HepG2 (cell line): ENCODE measurements at regions not wholly inside any gene's neighbourhood (a gene's known extent, or its start where the extent isn't known, plus 50 kb on each side); places are given as distances from the start of the nearest gene placed in this dataset.

Source experiments
- ATAC-seq: fragments of 200-7000 bp; cut with Tn5 transposase; 3 replicates; pipeline ENCODE4 v1.9.1; 2020; ENCODE audit warnings: mild to moderate bottlenecking, moderate library complexity
- BruUV-seq: library from RNA; stranded (reverse); fragments of 400-500 nt; replicated peaks from 2 replicates; lab custom pipeline; 2021; lab: Mats Ljungman, UMichigan
- CTCF ChIA-PET: fragments of 300-600 bp; formaldehyde crosslinking; extraction: SDS; loops from one replicate; lab custom pipeline; 2021; ENCODE audit warnings: low total read pairs, inconsistent platforms, low intra/inter-chr PET ratio; lab: Yijun Ruan, JAX
- POLR2A ChIA-PET: fragments of 350-600 bp; sonication (Branson Sonifier 250); formaldehyde crosslinking; loops from one replicate; lab custom pipeline; 2020; ENCODE audit warnings: antibody characterized with exemption, inconsistent platforms; lab: Yijun Ruan, JAX
- DNase-seq: peaks from one replicate; pipeline ENCODE4 v3.0.0-alpha.2; 2015; ENCODE audit warnings: low spot score
- FAIRE-seq: peaks from 3 replicates; lab custom pipeline; 2011; peaks lifted over from hg19 to GRCh38; lab: Jason Lieb, UNC
- H2AFZ ChIP-seq: one replicate; pipeline ENCODE4 v1.6.1; 2011; ENCODE audit warnings: low read length, inconsistent platforms
- H3K27ac ChIP-seq: fragments of 300-600 bp; 3 replicates; pipeline ENCODE4 v1.8.0; 2011; ENCODE audit warnings: mixed run types, mild to moderate bottlenecking, mixed read lengths, low read length, inconsistent platforms; ENCODE audit not compliant: insufficient read depth; ENCODE audit errors: extremely low read length
- H3K27me3 ChIP-seq, 2 experiments: fragments of 200-600 bp in 1 of 2; 2 replicates in 1 of 2; 3 replicates in 1 of 2; pipeline versions ENCODE4 v1.6.0 to v1.8.0; 2011; ENCODE audit warnings: low read length in 2 of 2, mild to moderate bottlenecking in 2 of 2, moderate library complexity in 2 of 2, inconsistent platforms in 1 of 2; ENCODE audit not compliant: insufficient read depth in 2 of 2, control insufficient read depth in 1 of 2
- H3K36me3 ChIP-seq, 2 experiments: fragments of 200-600 bp in 1 of 2; replicated peaks in 1 of 2; 2 replicates in 1 of 2; 3 replicates in 1 of 2; pipeline versions ENCODE4 v1.5.1 to v1.8.0; 2011; ENCODE audit warnings: low read length in 2 of 2, inconsistent platforms in 1 of 2; ENCODE audit not compliant: insufficient read depth in 2 of 2, control insufficient read depth in 1 of 2
- H3K4me1 ChIP-seq: 2 replicates; pipeline ENCODE4 v1.5.1; 2012; ENCODE audit warnings: low read length, inconsistent platforms; ENCODE audit not compliant: insufficient read depth
- H3K4me2 ChIP-seq: 2 replicates; pipeline ENCODE4 v1.6.0; 2011; ENCODE audit warnings: low read depth, low read length, inconsistent platforms
- H3K4me3 ChIP-seq, 3 experiments: fragments of 200-600 bp in 1 of 3; sonication (generic), shearing (Covaris generic) in 1 of 3; replicated peaks in 1 of 3; 2 replicates each; pipeline ENCODE4 v1.5.1; 2011 to 2016; ENCODE audit warnings: low read length in 3 of 3, inconsistent platforms in 2 of 3, low read depth in 2 of 3, mild to moderate bottlenecking in 2 of 3, control low read depth in 1 of 3, mixed read lengths in 1 of 3; ENCODE audit not compliant: insufficient read depth in 1 of 3
- H3K79me2 ChIP-seq: one replicate; pipeline ENCODE4 v1.6.1; 2011; ENCODE audit warnings: low read length, inconsistent platforms; ENCODE audit not compliant: insufficient read depth
- H3K9ac ChIP-seq: 2 replicates; pipeline ENCODE4 v1.6.0; 2011; ENCODE audit warnings: mild to moderate bottlenecking, low read depth, low read length, inconsistent platforms; ENCODE audit not compliant: insufficient read depth
- H3K9me3 ChIP-seq: 2 replicates; pipeline ENCODE4 v1.5.1; 2012; ENCODE audit warnings: mild to moderate bottlenecking, low read length
- H4K20me1 ChIP-seq: 2 replicates; pipeline ENCODE4 v1.6.0; 2011; ENCODE audit warnings: inconsistent platforms, mild to moderate bottlenecking, low read length, moderate library complexity; ENCODE audit not compliant: insufficient read depth
- CREB3 ChIP-seq: sonication (generic); formaldehyde crosslinking; IDR thresholded peaks from 2 replicates; pipeline ENCODE4 v1.5.0; 2020; ENCODE audit warnings: missing genetic modification reagents
- FOXA1 ChIP-seq, 2 experiments: fragments of 450-650 bp in 1 of 2; sonication (generic) in 1 of 2; formaldehyde crosslinking in 1 of 2; IDR thresholded peaks; 2 replicates each; pipeline versions ENCODE4 v1.4.0 to v1.6.1; 2016 to 2020; ENCODE audit warnings: missing genetic modification reagents in 1 of 2
- NONO ChIP-seq, 2 experiments: fragments of 450-650 bp in 1 of 2; sonication (generic) in 1 of 2; formaldehyde crosslinking in 1 of 2; IDR thresholded peaks in 1 of 2; conservative IDR thresholded peaks in 1 of 2; 2 replicates each; pipeline versions ENCODE4 v1.6.1 to v1.8.0; 2017 to 2022; ENCODE audit warnings: mild to moderate bottlenecking in 1 of 2, missing genetic modification reagents in 1 of 2, moderate library complexity in 1 of 2
- RBM39 ChIP-seq: fragments of 200-400 bp; formaldehyde crosslinking; IDR thresholded peaks from one replicate; pipeline ENCODE4 v1.6.1; 2018; ENCODE audit warnings: antibody characterized with exemption, mild to moderate bottlenecking, low read depth, low read length; ENCODE audit not compliant: poor library complexity, severe bottlenecking
- WIZ ChIP-seq: sonication (generic); formaldehyde crosslinking; IDR thresholded peaks from 2 replicates; pipeline ENCODE4 v1.5.1; 2020; ENCODE audit warnings: mild to moderate bottlenecking, missing genetic modification reagents
- ZC3H13 ChIP-seq: sonication (generic); formaldehyde crosslinking; IDR thresholded peaks from 2 replicates; pipeline ENCODE4 v1.8.1; 2023; ENCODE audit warnings: mild to moderate bottlenecking, missing genetic modification reagents, moderate library complexity
- ZNF550 ChIP-seq: sonication (generic); formaldehyde crosslinking; IDR thresholded peaks from 2 replicates; pipeline ENCODE4 v1.4.0; 2020; ENCODE audit warnings: mild to moderate bottlenecking, missing genetic modification reagents, borderline replicate concordance
- ZNF557 ChIP-seq: sonication (generic); formaldehyde crosslinking; IDR thresholded peaks from 2 replicates; pipeline ENCODE4 v1.4.0; 2020; ENCODE audit warnings: missing genetic modification reagents
- ZNF776 ChIP-seq: sonication (generic); formaldehyde crosslinking; IDR thresholded peaks from 2 replicates; pipeline ENCODE4 v1.4.0; 2020; ENCODE audit warnings: mild to moderate bottlenecking, missing genetic modification reagents
- WGBS: methylation state at CpG from one replicate; pipeline ENCODE4 v1.1.6; 2017; ENCODE audit warnings: low lambda C conversion rate; 5-methylcytosine and 5-hydroxymethylcytosine counted together
- in situ Hi-C: cut with HindIII; loops from 2 replicates; pipeline ENCODE4 v1.10.0; 2017; ENCODE audit warnings: low pct_unique_long_range_greater_than_20kb; ENCODE audit not compliant: extremely low pct_ligation_motif_present
- intact Hi-C: fragments of 100-400 bp; cut with micrococcal nuclease; formaldehyde crosslinking; loops from one replicate; pipeline ENCODE4 v1.10.0; 2022; ENCODE audit not compliant: unreplicated experiment
- TF ChIP-seq, protein P1 (sequence below): sonication (generic); formaldehyde crosslinking; IDR thresholded peaks from 2 replicates; pipeline ENCODE4 v1.8.1; 2023; ENCODE audit warnings: missing genetic modification reagents, inconsistent platforms, borderline replicate concordance

- no peak for TF ChIP-seq ZNF557 (CRISPR knock-in tag)
- no peak for TF ChIP-seq RBM39
- no peak for TF ChIP-seq ZNF550
- TF ChIP-seq, protein P1, sequence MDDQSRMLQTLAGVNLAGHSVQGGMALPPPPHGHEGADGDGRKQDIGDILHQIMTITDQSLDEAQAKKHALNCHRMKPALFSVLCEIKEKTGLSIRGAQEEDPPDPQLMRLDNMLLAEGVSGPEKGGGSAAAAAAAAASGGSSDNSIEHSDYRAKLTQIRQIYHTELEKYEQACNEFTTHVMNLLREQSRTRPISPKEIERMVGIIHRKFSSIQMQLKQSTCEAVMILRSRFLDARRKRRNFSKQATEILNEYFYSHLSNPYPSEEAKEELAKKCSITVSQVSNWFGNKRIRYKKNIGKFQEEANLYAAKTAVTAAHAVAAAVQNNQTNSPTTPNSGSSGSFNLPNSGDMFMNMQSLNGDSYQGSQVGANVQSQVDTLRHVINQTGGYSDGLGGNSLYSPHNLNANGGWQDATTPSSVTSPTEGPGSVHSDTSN, result no peak
- TF ChIP-seq FOXA1 (IDR thresholded peaks at IDR 0.05), result no peak
- TF ChIP-seq FOXA1 (CRISPR knock-in tag; IDR thresholded peaks at IDR 0.05), result no peak
Observed at GRCh38 chr1:188065917-188066316, 1237.2 kb downstream of the PLA2G4A start (continued).

DNA sequence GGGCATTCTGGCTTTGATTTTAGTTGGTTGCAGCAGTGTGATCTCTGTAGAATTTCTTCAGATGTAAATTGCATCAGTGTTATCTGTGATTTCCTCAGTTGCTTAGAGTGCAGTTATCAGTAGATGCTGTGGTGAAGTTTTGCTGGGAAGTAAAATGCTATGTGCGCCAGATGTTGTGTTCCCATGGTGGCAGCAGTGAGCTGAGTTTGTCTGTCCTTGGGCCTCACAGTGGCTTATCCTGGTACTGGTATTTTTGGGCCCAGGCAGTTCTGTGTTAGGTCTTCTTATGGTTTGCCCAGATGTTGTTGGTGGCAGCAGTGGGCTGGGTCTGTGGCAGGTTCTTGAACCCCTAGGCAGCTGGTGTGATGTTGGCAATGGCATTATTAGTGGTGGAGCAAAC lies 1242.1 kb downstream of the PLA2G4A start:
- no peaks in the 10 kb centered on the region for H3K79me2 ChIP-seq
- POLR2A ChIA-PET, result no interaction called here
- H3K9me3 ChIP-seq, result peaks cover 30% of the 10 kb centered on the region
- FAIRE-seq (no peak), DNase-seq (no peak), ATAC-seq (no peak)
- no peaks in the 10 kb centered on the region for H3K4me1 ChIP-seq
- H3K27me3 ChIP-seq, result no peaks in the 10 kb centered on the region
- H3K27ac ChIP-seq, result no peak overlapping the region
- H3K4me3 ChIP-seq, result no peak overlapping the region
- CTCF ChIA-PET, result no interaction called here
- no peak overlapping the region for H2AFZ ChIP-seq
- BruUV-seq, result no TSS peak
- TF ChIP-seq ZNF776 (CRISPR knock-in tag) (no peak), CREB3 (CRISPR knock-in tag) (no peak), WIZ (CRISPR knock-in tag) (no peak), NONO (IDR thresholded peaks at IDR 0.05) (no peak), NONO (CRISPR knock-in tag; conservative IDR thresholded peaks at IDR 0.05) (no peak), ZC3H13 (CRISPR knock-in tag) (no peak)
- 0% methylated on average over 1 of the region's 1 CpG for WGBS
- no peaks in the 10 kb centered on the region for H3K36me3 ChIP-seq
- H3K9ac ChIP-seq, result no peak overlapping the region
- no peaks in the 10 kb centered on the region for H4K20me1 ChIP-seq
- no peak overlapping the region for H3K4me2 ChIP-seq
- intact Hi-C loops, result no loop called here
- in situ Hi-C loops, result no loop called here
